ENCODE measurements at regions not wholly inside any gene's neighbourhood (a gene's known extent, or its start where the extent isn't known, plus 50 kb on each side); places are given as distances from the start of the nearest gene placed in this dataset.

GRCh38 chr21:35352066-35352770 lies 303.1 kb upstream of the RUNX1 start:
- DNase-seq = peak; percentile 86

- peak; percentile 6 for DNase-seq
These were observed 302.3 kb upstream of the RUNX1 start for GRCh38 chr21:35351434-35351833.

- DNase-seq = peak; percentile 12
These were observed 301.9 kb upstream of the RUNX1 start for GRCh38 chr21:35350965-35351364.

- no peak for DNase-seq
These were observed 300.4 kb upstream of the RUNX1 start for GRCh38 chr21:35349376-35350080.

GRCh38 chr21:35348686-35349085 lies 299.6 kb upstream of the RUNX1 start:
- no peak for DNase-seq

GRCh38 chr21:35346697-35347096 lies 297.6 kb upstream of the RUNX1 start:
- DNase-seq = no peak

- DNase-seq = no peak
These were observed 296.9 kb upstream of the RUNX1 start for GRCh38 chr21:35345954-35346353.

GRCh38 chr21:35344582-35344981 lies 295.5 kb upstream of the RUNX1 start:
- DNase-seq = no peak

- peak; percentile 81 for DNase-seq
These were observed 294.1 kb upstream of the RUNX1 start for GRCh38 chr21:35343046-35343819.

- DNase-seq = peak; percentile 27
These were observed 293.3 kb upstream of the RUNX1 start for GRCh38 chr21:35342440-35342839.

GRCh38 chr21:35340273-35340672 lies 291.2 kb upstream of the RUNX1 start:
- no peak for DNase-seq

- DNase-seq = peak; percentile 51
These were observed 290.0 kb upstream of the RUNX1 start for GRCh38 chr21:35338881-35339632.

- no peak for DNase-seq
These were observed 289.2 kb upstream of the RUNX1 start for GRCh38 chr21:35338281-35338680.

GRCh38 chr21:35337573-35337972 lies 288.5 kb upstream of the RUNX1 start:
- no peak for DNase-seq

- DNase-seq = no peak
These were observed 287.4 kb upstream of the RUNX1 start for GRCh38 chr21:35336534-35336933.

GRCh38 chr21:35335951-35336446 lies 286.9 kb upstream of the RUNX1 start:
- no peak for DNase-seq

GRCh38 chr21:35333831-35334618 lies 284.9 kb upstream of the RUNX1 start:
- DNase-seq = peak; percentile 63

- no peak for DNase-seq
These were observed 283.8 kb upstream of the RUNX1 start for GRCh38 chr21:35332841-35333426.

GRCh38 chr21:35329940-35330660 lies 281.0 kb upstream of the RUNX1 start:
- no peak for DNase-seq

GRCh38 chr21:35328856-35329455 lies 279.9 kb upstream of the RUNX1 start:
- no peak for DNase-seq

Measured in inflammatory macrophage treated with lipopolysaccharide for 4 hours (primary cell).